Stimulated activated CD8-positive, alpha-beta memory T cell treated with anti-CD3 and anti-CD28 coated beads, Interleukin-15, amount 100 ng/mL, for 48 hours (primary cell): ENCODE measurements at regions not wholly inside any gene's neighbourhood (a gene's known extent, or its start where the extent isn't known, plus 50 kb on each side); places are given as distances from the start of the nearest gene placed in this dataset.
A peak's percentile ranks its signal among the peaks of the same experiment; 100 is the strongest.
"Not testable (repeated sequence)": the region's sequence is repeated elsewhere in the genome, so short reads cannot be mapped to it uniquely, and the experiment has no call there.

ENCODE experiments used
- DNase-seq, 2 donors: peaks; one replicate each; pipeline ENCODE4 v3.0.0-alpha.2; 2020; ENCODE audit warnings: low read depth in 2 of 2

- no peak for DNase-seq
Observed at GRCh38 chr22:48503035-48503625, 1324.5 kb downstream of the BRD1 start.

DNA sequence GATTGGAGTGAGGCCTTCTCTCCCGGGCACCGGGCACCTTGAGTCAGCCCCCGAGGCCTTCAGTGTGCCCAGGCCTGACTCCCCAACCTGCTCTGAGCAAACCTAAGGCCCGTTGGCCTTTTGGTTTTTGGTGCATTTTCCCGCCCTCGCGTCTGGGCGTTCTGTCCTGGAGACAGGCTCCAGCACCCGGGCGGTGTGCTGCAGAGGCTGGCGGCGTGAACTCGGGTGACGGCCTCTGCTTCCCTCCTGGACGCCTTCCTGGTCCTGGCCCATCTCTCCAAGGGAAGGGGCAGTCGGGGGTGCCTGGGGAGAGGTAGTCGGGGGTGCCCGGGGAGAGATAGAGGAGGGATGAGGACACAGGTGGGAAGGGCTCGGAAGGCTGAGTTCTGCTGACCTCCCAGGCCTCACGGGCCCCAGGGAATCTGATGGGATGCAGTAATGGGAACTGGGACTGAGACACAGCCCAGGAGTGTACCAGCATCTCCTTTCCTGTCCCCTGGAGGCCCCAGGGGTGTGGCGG lies 1326.4 kb downstream of the BRD1 start:
- DNase-seq = no peak

GRCh38 chr22:48500471-48501230 lies 1327.0 kb downstream of the BRD1 start:
- DNase-seq = no peak

GRCh38 chr22:48499456-48500425 lies 1327.9 kb downstream of the BRD1 start:
- no peak for DNase-seq

DNA sequence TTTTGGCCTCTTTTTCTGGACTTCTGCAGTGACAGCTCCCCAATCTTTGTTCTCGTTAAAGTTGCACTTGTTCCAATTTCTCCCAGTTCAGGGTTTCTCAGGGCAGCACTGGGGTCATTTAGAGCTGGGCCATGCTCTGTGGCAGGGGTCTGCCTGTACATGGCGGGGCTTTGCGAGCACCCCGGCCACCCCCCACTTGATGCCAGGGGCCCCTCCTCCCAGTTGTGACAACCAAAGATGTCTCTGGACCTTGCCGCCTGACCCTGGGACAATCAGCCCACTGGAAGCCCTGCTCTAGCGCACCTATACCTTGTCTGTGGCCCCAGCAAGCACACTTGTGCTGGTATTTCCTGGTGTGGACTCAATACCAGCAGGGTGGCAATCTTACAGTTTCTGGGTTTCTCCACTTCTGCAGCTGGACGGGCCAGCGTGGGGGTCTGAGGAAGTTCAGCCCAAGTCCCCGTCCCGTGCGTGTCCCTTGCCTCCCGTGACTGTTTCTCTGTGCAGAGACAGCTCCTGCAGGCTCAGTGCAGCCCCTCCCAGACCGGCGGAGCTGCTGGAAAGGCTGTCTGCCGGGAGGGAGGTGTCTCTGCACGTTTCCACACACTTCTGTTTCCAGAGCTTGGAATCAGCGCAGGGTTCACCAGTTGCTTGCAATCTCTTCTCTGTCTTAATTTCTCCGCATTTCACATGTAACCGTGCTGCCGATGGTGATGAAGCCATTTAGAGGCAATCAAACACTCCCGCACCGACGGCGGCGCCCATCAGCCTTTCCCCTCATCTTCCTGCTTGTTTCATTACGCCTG lies 1328.9 kb downstream of the BRD1 start:
- DNase-seq = no peak

DNA sequence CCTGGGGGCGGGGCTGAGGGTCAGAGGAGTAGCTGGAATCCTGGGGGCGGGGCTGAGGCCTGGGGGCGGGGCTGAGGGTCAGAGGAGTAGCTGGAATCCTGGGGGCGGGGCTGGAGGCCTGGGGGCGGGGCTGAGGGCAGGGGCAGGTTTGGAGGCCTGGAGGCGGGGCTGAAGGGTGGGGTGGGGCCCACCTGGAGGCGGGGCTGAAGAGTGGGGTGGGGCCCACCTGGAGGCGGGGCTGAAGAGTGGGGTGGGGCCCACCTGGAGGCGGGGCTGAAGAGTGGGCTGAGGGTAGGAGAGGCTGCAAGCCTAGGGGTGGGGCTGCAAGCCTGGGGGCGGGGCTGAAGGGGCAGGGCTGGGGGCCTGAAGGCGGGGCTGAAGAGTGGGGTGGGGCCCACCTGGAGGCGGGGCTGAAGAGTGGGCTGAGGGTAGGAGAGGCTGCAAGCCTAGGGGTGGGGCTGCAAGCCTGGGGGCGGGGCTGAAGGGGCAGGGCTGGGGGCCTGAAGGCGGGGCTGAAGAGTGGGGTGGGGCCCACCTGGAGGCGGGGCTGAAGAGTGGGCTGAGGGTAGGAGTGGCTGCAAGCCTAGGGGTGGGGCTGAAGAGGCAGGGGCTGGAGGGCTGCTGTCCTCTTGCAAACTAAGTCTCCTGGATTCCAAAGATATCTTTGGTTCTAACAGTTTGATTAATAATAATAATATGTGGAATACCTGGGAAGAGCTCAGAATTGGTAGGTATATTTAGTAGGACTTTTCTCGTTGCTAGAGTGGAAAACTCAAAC lies 1329.7 kb downstream of the BRD1 start:
- not testable (repeated sequence) for DNase-seq

- DNase-seq = no peak
Observed at GRCh38 chr22:48496987-48497650, 1330.6 kb downstream of the BRD1 start.

GRCh38 chr22:48496226-48496845 lies 1331.3 kb downstream of the BRD1 start:
- no peak for DNase-seq

GRCh38 chr22:48495751-48496080 lies 1332.0 kb downstream of the BRD1 start:
- DNase-seq = no peak

GRCh38 chr22:48494968-48495750 lies 1332.5 kb downstream of the BRD1 start:
- DNase-seq = no peak

DNA sequence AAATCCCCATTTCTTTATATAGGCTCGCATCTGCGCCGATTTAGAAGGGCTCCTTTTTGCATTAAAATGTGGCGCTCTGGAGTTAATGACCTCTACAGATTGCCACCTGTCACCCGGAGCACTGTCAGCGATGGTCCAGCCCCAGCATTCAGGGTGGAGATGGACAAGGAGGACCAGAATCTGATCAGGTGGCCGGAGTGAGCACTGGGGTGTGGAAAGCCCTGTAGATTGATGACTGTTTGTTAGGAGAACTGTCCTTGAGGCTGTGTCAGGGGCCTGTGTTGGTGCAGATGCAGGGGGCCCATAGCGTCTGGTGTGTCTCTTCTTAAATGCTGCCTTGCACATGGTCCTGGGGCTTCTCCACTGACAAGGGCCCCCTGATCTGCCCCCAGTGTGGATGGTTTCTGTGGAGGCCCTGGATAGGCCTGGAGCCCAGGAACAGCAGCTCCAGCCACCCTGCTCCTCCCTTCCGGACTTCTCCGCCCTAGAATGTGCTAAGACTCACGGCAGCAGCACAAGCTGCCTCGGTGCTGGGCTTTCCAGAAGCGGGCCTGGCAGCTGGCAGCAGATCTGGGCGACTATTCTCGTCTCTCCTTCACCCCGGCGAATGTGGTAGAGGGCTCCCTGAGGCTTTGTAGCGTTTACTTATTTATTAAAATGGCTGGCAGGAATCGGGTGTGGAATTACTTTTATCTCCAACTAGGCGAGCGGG lies 1333.3 kb downstream of the BRD1 start:
- DNase-seq = no peak

- DNase-seq = no peak
Observed at GRCh38 chr22:48493733-48494132, 1333.9 kb downstream of the BRD1 start.

DNA sequence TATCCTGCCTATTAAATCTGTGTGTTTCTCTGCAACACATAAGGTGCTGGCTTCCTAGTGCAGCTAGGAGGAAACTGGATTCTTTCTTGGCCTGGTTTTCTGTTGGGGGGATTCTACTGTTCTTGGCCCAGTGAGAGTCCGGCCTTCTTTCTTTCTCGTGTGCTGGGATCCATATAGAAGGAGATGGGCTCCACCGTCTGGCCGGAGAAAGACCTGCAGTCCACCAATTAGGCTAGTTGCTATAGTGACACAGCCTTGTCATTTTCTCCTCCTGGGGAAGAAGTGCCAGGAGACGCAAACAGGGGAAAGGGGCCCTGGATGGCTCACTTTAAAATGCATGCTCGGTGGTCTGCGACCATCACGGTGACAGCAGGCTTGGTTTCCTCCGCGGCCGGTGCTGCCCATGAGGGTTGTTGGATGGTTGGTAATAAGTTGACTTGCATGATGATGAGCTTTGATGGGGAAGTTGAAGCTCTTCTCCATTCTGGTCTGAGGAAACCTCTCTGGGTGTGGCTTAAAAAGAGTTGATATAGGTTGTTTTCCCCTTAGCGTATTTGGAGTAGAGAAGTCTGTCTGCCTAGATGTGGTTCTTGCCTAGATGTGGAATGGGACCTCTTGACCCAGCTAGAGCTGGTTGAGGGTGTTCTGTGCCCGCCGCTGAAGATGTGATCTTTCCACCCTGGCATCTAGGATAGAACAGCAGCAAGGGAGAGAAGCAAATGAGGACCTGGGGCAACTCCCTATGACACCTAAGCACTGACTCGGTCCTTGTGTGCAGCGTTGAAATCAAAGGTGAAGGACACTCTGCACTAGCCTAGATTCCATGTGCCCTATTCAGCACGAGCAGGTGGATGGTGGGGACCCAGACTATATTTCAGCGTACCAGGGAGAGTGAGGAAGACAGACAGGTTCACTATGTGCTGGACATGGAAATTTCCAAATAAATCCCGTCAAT lies 1335.0 kb downstream of the BRD1 start:
- peak; percentile 8 to 11 for DNase-seq

DNA sequence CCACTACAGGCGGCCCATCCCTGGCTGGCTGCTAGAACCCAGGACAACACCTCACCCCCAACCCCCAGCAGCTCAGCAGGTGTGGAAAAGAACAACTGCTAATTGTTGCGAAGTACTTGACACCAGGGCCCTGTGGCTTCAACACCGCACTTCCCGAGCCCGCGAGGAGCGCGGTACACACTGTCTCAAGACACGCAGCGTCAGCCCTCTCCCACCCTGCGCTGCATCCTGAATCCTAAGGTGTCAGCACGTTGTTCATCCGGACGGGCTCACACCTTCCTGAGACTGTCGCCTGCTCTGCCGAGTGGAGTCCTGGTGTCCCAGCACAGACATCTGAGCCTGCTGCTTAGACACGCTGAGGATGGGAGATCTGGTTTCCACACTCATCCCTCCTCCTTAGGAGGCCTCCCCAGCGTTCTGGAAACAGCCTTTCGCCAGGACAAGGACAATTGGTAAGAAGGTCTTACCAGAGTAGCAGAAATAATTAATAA lies 1336.2 kb downstream of the BRD1 start:
- no peak for DNase-seq

GRCh38 chr22:48490500-48491411 lies 1336.9 kb downstream of the BRD1 start:
- no peak for DNase-seq
